HTR-8/SVneo (cell line): ENCODE measurements at regions not wholly inside any gene's neighbourhood (a gene's known extent, or its start where the extent isn't known, plus 50 kb on each side); places are given as distances from the start of the nearest gene placed in this dataset.

ENCODE experiments used
- DNase-seq: peaks from one replicate; pipeline ENCODE4 v3.0.0; 2011; ENCODE audit warnings: low spot score, mixed read lengths; ENCODE audit not compliant: insufficient read length
- FAIRE-seq: peaks from 2 replicates; lab custom pipeline; 2011; peaks lifted over from hg19 to GRCh38; lab: Jason Lieb, UNC

- no peak for FAIRE-seq
Observed at GRCh38 chr6:22800451-22800850, 231.1 kb downstream of the HDGFL1 start.

GRCh38 chr6:22801831-22802230, 232.5 kb downstream of the HDGFL1 start:
- DNase-seq: no peak
- no peak for FAIRE-seq

More at GRCh38 chr6:22800451-22800850, 231.1 kb downstream of the HDGFL1 start:
- DNase-seq: no peak

- DNase-seq (no peak), FAIRE-seq (no peak)
Observed at GRCh38 chr6:22804620-22805261, 235.4 kb downstream of the HDGFL1 start.

- FAIRE-seq (no peak), DNase-seq (no peak)
Observed at GRCh38 chr6:22807261-22807660, 237.9 kb downstream of the HDGFL1 start.

- FAIRE-seq (no peak), DNase-seq (no peak)
Observed at GRCh38 chr6:22807818-22808217, 238.5 kb downstream of the HDGFL1 start.

- no peak for FAIRE-seq
Observed at GRCh38 chr6:22808466-22808865, 239.1 kb downstream of the HDGFL1 start.

GRCh38 chr6:22809370-22809769, 240.0 kb downstream of the HDGFL1 start:
- FAIRE-seq (no peak), DNase-seq (no peak)

More at GRCh38 chr6:22808466-22808865, 239.1 kb downstream of the HDGFL1 start:
- no peak for DNase-seq

GRCh38 chr6:22819209-22819608, 249.8 kb downstream of the HDGFL1 start:
- no peak for FAIRE-seq

GRCh38 chr6:22821664-22822320, 252.4 kb downstream of the HDGFL1 start:
- DNase-seq: no peak
- FAIRE-seq: no peak

More at GRCh38 chr6:22819209-22819608, 249.8 kb downstream of the HDGFL1 start:
- DNase-seq: no peak

GRCh38 chr6:22825210-22825609, 255.8 kb downstream of the HDGFL1 start:
- no peak for FAIRE-seq
- no peak for DNase-seq

- FAIRE-seq (no peak), DNase-seq (no peak)
Observed at GRCh38 chr6:22826961-22827360, 257.6 kb downstream of the HDGFL1 start.

GRCh38 chr6:22827760-22828159, 258.4 kb downstream of the HDGFL1 start:
- FAIRE-seq: no peak
- no peak for DNase-seq

- DNase-seq (peak; percentile 69), FAIRE-seq (no peak)
Observed at GRCh38 chr6:22828179-22829062, 259.1 kb downstream of the HDGFL1 start.

- DNase-seq (no peak), FAIRE-seq (no peak)
Observed at GRCh38 chr6:22829070-22829469, 259.7 kb downstream of the HDGFL1 start.

- no peak for DNase-seq
- no peak for FAIRE-seq
Observed at GRCh38 chr6:22830463-22830862, 261.1 kb downstream of the HDGFL1 start.

GRCh38 chr6:22833191-22833590, 263.8 kb downstream of the HDGFL1 start:
- DNase-seq (no peak), FAIRE-seq (no peak)

GRCh38 chr6:22838345-22838744, 269.0 kb downstream of the HDGFL1 start:
- FAIRE-seq (no peak), DNase-seq (no peak)

GRCh38 chr6:22845467-22845866, 276.1 kb downstream of the HDGFL1 start:
- FAIRE-seq: no peak

GRCh38 chr6:22848121-22848520, 278.8 kb downstream of the HDGFL1 start:
- no peak for DNase-seq
- no peak for FAIRE-seq

More at GRCh38 chr6:22845467-22845866, 276.1 kb downstream of the HDGFL1 start:
- no peak for DNase-seq

GRCh38 chr6:22849921-22850320, 280.6 kb downstream of the HDGFL1 start:
- no peak for FAIRE-seq
- DNase-seq: no peak

- FAIRE-seq (no peak), DNase-seq (no peak)
Observed at GRCh38 chr6:22852101-22852500, 282.7 kb downstream of the HDGFL1 start.
